Adrenal gland (tissue), 5 donors: ENCODE measurements at regions not wholly inside any gene's neighbourhood (a gene's known extent, or its start where the extent isn't known, plus 50 kb on each side); places are given as distances from the start of the nearest gene placed in this dataset.

ENCODE experiments used
- CTCF ChIP-seq, 6 experiments: fragments of 450-650 bp in 4 of 6; fragments of 200-600 bp in 2 of 6; sonication (generic) in 1 of 6; IDR thresholded peaks; 1 replicate in 5 of 6; 2 replicates in 1 of 6; pipeline versions ENCODE4 v1.5.1 to v1.8.0; 2016 to 2021; ENCODE audit warnings: antibody characterized with exemption in 6 of 6, mild to moderate bottlenecking in 2 of 6, moderate library complexity in 1 of 6
- POLR2A ChIP-seq, 2 donors: fragments of 450-650 bp; IDR thresholded peaks; one replicate each; pipeline ENCODE4 v1.6.1; 2017; ENCODE audit warnings: antibody characterized with exemption in 2 of 2, mild to moderate bottlenecking in 2 of 2, moderate library complexity in 1 of 2
- donor health status: DM: no; HTN: no; CAD: no.

- TF ChIP-seq POLR2A (IDR thresholded peaks at IDR 0.05) (no peak), CTCF (IDR thresholded peaks at IDR 0.05) (no peak)
Observed at GRCh38 chr5:120771202-120771601, 307.1 kb downstream of the PRR16 start.
